ENCODE measurements at regions not wholly inside any gene's neighbourhood (a gene's known extent, or its start where the extent isn't known, plus 50 kb on each side); places are given as distances from the start of the nearest gene placed in this dataset.

DNA sequence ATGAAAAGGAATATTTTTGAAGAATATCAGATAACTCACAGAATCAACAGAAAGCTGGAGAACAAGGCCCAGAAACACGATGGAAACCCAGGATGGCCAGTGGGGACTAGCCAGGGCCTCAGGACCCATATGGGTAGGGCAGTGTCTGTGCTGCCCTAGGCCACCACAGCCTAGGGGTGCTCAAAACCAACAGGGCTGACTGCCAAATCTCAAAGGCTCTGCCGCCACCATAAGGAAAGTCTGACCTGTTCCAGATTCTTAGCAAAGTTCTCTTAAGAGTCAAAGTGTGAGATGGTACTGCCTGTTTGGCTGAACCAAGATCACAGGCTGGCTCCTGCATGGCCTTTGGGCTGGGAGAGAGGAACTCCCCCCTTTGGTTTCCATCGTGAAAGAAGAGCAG lies 164.7 kb upstream of the CTTNBP2NL start:
- no peak for DNase-seq

DNA sequence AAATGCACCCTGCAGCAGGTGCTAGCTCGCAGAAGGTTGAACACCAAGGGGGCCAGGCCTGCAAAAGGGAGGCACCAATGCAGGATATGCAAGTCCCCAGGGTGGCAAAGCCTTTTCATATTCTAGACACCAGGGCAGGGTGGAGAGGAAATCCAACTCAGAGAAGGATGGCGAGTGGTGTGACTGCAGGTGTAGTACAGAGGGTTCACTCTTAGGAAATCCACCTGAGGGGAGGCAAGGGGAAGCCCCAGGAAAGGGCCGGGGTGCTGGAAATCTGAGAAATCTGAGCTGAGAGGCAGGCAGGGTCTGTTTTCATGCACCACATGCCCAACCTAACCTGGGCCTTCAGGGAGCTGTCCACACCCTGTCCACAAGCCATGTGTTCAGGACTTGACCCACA lies 163.2 kb upstream of the CTTNBP2NL start:
- DNase-seq = no peak

DNA sequence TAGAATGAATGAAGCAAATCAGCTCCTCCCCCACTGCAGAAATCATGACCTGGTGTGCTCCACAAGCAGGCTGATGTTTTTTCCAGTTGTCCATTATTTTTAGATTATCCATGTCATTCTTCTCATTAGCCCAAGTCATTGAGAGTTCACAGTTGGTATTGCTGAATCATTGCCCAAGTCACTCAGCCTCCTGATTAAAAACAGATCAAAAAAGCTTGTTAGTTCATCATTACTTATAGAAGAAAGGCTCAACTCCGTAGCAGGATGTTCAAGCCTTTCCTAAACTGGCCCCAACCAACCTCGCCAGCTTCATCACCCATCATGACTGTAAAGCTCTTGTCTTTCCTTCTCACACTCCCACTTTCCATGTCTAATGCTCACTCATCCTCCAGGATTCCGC lies 161.3 kb upstream of the CTTNBP2NL start:
- no peak for DNase-seq

DNA sequence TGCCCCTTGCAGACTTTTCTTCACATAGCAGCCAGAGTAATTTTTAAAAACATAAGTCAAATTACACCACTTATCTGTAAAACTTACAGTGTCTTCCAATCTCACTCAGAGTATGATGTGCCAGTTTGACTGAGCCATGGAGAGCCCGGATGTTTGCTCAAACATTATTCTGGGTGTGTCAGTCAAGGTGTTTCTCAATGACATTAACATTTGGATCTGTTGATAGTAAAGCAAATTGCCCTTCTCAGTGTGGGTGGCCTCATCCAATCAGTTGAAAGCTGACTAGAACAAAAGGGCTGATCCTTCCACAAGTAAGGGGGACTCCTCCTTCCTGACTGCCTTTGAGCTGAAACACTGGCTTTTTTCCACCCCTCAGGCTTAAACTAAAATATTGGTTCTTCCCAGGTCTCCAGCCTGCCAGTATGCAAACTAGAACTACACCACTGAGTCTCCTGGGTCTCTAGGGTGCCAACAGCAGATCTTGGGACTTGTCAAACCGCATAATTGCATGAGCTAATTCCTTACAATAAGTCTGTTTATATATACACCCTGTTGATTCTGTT lies 157.9 kb upstream of the CTTNBP2NL start:
- DNase-seq = peak; percentile 94

DNA sequence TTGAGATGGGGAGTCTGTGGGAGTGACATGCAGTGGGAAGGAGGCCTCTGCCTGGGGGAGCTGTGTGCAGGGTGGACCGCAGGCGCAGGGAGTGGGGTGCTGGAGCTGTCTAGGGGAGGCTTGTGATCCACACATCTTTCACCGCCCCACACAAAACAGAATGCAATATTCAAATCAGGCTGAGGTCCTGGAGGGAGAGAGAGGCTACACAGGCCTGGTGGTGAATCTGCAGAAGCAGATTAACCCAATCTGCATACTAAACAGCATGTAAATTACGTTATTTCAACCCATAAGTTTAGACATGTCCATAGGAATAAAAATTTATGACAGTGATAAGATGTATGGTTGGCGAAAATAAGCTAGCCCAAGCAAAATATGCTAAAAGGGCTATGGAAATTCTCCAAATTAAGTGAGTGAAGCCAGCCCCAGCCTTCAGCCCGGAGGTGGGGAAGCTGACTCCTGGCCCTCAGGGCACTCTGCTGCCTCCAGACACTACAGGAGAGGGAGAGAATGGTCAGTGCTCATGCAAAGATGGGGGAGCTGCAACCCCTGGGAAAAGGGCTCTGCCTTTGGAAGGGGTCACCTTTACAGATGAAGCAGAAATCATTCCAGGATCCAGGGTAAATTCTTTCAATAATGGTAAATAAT lies 156.2 kb upstream of the CTTNBP2NL start:
- no peak for DNase-seq

DNA sequence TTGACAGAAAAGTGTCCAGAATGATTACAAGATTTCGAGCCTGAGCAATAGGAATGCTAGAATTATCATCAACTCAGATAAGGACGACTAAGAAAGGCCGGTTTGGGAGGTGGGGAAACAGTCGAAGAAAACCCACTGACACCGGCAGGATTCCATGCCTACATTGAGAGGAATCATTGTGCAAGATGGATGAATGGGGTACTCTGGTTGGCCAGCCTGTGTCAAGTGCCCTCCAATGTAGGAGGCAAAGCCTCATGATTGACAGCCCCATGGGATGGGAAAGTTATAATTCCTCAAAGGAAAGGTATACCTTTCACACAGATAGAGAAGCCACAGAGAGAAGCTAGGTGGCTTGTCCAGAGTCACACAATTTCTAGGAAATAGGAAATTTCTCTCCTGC lies 153.5 kb upstream of the CTTNBP2NL start:
- DNase-seq = no peak

DNA sequence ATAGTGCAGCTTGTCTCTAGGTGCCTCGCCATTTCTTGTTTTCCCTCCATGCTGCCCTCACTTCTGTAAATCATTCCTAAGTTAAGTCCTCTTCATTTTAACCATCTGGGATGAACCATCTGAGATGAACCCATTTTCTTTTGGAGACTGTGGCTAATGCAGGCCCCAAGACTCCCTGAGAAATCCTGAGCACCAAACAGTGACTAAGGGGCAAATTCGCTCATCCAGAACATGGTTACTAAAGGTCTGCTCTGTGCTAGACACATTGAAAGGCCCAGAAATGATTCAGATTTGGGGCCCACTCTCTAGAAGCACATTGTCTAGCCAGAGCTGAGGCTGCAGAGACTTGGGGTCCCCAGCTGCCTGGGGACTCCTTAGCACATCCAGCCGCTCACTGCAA lies 151.9 kb upstream of the CTTNBP2NL start:
- DNase-seq = no peak

DNA sequence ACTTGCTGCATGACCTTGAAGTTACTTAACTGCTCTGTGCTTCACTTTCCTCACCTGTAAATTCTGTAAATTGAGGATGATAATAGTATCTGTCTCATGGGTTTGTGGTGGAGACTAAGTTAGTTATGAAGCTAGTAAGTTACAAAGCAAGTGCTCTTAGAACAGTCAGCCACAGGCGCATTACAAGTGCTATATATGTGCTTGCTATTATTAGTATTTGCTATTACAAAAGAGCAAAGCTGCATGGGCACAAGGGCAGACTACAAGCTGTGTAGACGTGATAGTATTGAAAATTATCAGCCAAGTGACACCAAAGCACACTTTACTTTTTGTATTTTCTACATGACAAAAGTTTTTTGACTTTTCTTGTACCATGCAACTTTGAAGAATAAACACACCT lies 150.9 kb upstream of the CTTNBP2NL start:
- no peak for DNase-seq

DNA sequence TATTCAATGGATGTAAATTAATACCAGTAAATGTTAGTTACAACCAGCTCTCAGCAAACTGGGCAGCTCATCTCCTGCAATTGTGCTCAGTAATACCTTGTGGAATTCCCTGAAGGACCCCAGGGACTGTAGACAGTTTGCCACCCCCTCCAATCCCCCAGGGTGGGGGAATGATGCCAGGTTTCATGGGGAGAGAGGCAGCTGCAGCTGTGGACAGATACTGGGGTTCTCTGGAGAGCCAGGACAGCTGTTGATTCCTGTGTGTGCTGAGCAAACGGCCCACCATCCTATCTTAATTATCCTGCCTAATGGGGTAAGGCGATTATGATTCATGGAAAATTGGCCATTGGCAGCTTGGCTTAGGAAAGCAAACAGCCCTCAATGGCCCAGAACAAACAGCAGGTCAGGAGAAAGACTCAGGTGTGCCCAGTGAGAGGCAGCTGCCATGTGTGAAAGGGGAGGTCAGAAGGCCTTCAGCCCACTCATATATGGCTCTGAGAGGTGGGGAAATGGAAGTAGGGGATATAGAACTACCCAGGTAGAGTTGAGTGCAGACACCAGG lies 148.9 kb upstream of the CTTNBP2NL start:
- DNase-seq = peak; percentile 73

DNA sequence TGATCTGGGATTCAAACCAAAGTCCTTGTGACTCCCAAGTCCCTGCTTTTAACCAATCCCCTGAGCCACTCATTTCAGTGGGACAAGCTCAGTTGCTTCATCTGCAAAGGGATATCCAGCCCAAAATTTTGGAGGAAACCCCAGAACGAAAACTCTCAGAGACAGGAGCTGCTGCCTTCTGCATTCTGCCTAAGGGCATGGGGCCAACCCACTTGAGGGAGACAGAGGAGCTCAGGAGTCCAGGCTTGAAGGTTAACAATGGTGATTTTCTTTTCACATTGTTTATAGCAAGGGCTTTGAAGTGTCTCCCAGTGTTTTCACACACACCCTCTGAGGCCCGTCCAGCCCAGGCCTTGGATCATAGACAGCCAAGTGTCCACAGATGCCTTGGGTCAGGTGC lies 148.1 kb upstream of the CTTNBP2NL start:
- no peak for DNase-seq

DNA sequence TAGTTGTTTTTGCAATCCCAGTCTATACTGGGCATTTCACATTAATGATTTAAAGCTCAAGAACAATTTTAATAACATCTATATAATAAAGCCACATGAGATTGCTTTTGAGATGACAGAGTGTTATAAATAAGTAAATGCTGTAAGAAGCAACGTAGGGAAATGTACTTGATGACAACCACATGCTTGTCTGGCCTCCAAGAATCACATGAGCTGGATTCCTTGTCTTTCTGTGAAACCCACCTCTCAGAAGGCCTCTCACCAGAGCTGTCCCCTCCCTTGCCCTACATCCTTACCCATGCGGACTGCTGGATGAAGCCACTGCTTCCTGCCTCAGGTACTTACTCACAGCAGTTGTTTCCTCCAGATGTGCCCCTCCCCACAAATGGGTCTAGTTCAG lies 145.1 kb upstream of the CTTNBP2NL start:
- no peak for DNase-seq

DNA sequence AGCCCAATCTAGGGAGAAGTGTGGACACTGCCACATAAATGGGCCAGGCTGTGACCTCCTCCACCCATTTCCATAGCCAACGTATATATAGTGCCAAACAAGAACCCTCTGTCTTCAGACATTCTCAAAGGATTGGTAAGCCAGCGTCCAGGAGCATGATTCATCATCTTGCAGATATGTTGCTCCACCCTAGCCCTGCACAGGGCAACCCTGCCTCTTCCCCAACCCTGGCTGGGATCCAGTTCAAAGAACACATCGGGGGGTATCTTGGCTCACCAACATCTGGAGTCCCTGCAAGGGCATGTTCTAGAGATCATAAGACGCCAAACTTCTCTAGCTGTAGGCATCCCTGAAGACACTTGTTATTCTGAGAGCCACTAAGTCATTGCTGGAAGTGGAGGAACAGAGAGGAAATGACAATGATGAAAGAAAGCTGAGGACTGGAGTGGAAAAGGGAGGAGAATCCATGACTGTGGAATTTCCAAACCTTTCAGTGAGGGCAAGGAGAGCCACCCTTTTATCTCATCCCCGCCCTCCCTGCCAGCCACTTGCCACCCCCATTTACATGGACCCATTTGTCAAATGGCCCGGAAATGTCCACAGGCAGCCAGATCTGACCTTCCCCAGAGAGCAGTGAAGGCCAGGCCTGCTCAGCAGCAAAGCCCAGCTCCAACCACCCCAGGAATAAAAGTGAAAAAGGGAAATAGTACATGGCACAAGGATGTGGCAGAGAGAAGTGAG lies 144.1 kb upstream of the CTTNBP2NL start:
- no peak for DNase-seq

DNA sequence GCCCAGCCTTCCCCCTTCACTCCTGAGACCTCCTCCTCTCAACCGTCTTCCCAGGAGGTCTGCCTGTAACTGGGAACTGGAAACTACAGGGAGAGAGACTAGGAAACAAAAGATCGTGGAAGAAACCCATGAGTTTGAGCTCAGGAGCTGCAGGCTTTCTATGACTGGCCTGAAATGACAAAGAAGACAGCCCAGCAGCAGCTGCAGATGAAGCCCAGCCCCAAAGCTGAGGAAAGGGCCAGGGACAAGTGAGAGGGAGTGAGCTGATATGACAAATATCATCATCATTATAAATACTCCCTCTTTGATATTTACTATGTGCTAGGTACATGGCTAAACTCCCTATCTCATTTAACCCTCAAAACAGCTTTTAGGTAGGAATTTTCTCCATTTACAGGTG lies 142.6 kb upstream of the CTTNBP2NL start:
- DNase-seq = no peak

DNA sequence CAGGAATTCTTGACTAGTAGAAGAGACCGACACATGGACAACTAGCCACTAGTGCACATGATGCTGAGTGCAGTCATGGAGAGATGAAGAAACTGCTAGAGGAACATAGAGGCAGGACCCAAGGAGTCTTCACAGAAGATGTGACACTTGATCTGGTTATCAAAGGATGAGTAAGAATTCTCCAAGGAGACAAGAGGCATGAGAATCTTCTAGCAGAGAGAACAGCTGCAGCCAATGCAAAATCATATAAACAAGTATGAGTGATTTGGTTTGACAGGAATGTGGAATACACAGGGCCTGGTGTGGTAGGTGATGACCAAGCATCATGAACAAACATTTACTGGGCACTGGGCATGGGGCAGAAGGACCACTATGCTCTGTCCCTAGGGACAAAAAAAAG lies 140.9 kb upstream of the CTTNBP2NL start:
- DNase-seq = no peak

DNA sequence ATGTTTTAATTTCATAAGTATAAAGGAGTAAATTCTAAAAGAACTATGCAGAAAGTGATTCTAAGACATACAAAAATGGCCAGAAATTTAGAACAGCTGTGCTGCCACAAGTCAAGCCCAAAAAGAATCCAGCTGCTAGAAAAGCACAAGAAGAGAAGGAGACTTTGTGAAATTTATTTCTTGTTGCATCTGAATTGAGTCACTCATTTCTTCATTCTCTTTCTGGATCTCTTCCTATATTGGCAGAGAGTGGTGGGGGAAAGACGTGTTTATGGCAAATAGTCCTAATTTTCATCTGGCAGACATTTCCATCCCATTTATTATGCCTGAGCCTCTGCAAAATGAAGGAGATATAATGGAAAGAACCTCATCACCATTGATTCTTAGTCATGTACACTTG lies 139.6 kb upstream of the CTTNBP2NL start:
- no peak for DNase-seq

DNA sequence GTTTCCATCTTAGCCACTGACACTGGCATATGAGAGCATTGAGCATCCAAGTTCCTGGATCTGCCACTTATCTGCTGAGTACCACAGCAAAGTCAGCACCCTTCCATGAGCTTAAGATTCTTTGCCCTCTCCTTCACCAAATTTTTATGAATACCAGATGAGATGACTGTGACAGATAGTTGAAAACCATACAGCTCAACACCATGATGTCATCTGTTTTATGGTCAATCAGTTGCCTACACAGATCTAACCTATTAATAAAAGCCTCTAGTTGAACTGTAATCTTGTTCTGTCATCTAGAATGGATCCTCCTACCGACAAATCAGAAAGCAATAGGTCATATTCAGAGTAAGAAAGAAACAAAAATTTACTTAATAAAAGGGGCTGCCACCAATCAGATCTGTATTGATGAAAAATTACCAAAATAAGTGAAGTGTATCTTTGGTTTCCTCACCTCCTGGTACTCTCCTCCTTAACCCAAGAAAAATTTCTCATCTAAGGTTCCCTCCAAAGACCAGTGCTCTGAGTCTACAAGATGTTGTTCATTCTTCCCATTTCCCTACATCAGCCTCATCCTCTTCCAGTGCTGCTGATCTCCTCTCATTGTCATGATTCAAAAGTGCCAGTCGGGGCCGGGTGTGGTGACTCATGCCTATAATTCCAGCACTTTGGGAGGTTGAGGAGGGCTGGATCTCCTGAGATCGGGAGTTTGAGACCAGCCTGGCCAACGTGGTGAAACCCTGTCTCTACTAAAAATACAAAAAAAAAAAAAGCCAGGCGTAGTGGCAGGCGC lies 138.8 kb upstream of the CTTNBP2NL start:
- no peak for DNase-seq

DNA sequence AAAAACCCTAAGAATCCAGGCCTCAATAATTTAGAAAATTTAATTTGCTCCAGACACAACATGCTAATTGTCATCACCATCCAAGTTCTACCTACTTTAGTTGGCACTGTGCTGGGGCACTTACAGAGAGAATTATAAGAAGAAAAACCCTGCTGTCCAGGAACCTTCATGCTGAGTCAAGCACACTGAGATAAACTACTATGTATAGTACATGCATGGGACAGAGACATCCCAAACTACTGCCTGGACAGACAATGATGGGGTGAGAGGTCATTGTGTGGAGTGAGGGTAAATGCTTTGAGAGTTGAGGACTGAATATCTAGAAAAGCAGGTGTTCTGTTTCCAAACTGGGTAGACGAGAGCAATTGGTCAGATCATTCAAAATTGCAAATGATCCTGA lies 135.3 kb upstream of the CTTNBP2NL start:
- no peak for DNase-seq

DNA sequence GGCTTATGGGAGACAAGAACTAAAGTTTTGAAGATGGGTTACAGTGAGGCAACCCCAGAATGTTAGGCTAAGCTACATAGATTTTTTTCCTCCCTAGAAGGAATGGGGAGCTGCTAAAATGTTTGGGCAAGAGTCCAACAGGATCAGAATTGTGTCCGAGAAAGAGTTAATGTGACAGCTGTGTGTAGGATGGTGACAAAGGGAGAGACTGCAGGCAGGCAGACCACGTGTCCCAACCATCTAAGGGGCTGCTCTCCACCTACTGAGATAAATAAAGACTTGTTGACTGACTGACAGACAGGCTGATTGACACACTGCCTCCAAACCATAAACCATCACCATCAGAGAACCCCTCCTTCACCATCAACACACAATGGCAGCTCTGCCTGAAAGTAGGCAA lies 133.7 kb upstream of the CTTNBP2NL start:
- DNase-seq = no peak

DNA sequence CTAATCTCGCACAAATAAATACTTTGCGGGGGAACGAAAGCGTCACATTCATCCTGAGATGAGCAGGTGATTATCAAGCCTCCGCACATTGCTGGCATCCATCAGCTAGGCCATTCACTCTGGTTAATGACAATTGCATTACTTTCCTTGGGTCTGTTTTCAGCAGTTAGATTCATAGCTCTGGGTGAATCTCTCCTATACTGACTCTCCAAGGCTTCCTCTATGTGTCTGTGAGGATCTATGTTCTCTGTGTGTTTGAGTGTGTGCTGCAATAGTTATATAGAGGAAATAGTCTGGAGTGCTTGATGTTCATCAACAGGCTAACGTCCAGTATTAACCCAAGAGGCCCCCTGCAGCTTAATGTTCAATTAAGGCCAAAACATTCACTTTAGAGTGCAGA lies 133.0 kb upstream of the CTTNBP2NL start:
- no peak for DNase-seq

DNA sequence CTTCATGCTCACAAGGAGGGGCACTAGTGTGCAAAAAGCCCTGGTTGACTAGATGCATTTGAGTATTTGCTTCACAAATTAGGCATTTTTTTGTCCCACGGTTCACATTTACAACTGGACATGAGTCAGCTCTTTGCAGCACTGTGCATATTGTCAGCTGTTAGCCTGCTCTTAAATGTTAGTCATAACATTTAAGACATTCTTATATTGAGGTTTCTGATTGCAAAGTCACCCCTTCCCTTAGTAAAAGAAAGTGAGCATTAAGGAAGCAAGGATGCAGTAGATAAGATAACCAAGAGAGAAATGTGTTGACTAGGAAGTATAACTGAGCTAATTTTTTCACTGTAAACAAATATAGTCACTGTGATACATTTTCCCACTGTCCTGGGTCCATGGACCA lies 132.6 kb upstream of the CTTNBP2NL start:
- no peak for DNase-seq

DNA sequence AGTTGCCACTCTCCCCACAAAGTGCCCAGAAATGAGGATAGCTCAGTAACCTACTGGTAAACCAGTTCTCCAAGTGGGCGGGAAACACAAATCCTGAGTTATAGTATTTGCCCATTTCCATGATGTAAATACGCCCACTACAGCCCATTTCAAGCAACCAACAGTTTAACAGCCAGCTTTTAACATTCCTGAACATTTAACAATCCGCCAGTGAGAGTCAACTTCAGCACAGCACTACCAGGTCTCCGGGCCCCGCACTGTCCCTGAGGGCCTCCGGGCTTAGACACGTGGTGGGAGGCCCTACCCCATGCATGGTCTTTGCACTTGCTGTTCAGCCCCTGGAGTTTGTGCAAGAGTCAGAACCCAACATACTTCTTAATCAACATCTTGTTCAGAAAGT lies 132.0 kb upstream of the CTTNBP2NL start:
- no peak for DNase-seq

DNA sequence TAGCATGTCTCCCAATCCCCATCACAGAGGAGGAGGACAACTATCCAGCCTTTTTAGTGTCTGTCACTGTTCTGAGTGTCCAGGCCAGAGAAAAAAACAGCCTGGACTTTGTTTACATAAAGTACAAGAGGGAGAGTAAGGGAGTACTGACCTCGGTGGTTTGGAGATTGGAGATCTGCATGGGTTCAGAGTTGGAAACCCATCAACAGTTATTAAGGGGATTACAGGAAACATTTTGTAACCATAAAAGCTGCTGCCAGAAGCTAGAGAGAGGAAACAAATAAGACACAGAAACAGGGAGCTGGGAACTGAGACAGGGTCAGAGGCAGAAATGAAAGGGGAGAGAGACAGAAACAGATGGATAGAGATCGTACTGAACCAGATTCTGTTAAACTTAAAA lies 131.5 kb upstream of the CTTNBP2NL start:
- DNase-seq = no peak

DNA sequence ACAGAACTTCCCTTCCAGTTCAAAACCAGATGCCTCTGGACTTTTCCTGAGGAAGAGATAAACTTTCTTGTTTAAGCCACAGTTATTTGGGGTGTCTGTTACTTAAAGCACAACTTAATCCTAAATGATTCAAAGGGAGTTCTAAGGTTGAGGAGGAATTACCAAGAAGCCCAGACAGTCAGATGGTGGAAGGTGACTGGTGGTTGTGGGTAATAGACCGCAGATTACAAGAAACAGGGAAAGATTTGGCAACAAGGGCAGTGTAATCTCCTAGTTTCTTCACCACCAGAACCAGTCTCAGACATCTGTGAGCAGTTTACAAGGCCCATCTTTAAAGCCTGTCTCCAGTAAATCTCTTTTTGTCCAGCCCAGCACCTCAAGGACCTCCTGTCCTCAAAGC lies 130.1 kb upstream of the CTTNBP2NL start:
- DNase-seq = no peak

DNA sequence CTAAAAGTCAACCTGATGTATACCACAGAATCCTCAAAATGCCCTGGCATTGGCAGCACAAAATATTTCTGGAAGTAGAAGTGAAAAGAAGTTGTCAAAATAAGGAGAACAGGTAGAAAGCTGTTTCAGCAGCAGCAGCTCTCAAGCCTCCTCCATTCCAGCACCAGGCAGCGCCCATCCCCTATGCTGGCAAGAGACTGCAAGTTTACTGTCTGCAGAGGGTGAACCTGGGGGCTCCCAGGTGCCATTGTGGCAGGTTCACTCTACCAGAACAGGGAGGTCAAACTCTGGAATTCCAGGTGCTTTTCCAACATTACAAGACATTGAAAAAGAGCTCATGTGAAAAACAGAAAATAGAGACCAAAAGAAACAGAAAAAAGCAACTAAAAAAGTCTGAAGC lies 128.8 kb upstream of the CTTNBP2NL start:
- DNase-seq = no peak
